OCI-M2 (cell line): ENCODE measurements at regions not wholly inside any gene's neighbourhood (a gene's known extent, or its start where the extent isn't known, plus 50 kb on each side); places are given as distances from the start of the nearest gene placed in this dataset.

Experiments used
- DNase-seq: peaks from one replicate; lab custom pipeline; 2025; ENCODE audit not compliant: unreplicated experiment; lab: John Stamatoyannopoulos, UW

GRCh38 chr5:168186289-168187074 is 105.0 kb upstream of the WWC1 start:
- no peak for DNase-seq

- DNase-seq, result no peak
Measured at GRCh38 chr5:168187614-168188013, 103.8 kb upstream of the WWC1 start.

GRCh38 chr5:168188182-168188581 is 103.3 kb upstream of the WWC1 start:
- no peak for DNase-seq

DNA sequence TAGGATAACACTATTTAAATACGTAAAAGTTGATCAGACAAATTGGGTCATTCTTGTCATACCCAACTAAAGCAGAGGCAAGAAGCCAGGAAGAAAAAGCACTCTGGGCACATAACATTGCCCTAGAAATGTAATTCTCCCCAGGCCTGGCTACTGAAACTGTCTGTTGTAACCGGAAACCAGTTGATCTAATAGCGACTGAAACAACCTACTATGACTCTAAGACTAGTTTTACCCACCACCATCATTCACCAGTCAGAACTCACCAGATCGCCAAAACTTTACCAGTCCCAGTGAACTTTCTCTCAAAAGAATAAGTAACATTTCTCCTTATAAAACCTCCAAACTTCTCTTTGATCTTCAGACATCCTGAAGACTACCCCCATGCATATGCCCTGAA is 99.3 kb upstream of the WWC1 start:
- DNase-seq, result no peak

GRCh38 chr5:168193493-168194250 is 97.8 kb upstream of the WWC1 start:
- no peak for DNase-seq

- DNase-seq, result no peak
Measured at GRCh38 chr5:168195110-168195509, 96.3 kb upstream of the WWC1 start.

GRCh38 chr5:168198359-168198758 is 93.1 kb upstream of the WWC1 start:
- DNase-seq, result no peak

DNA sequence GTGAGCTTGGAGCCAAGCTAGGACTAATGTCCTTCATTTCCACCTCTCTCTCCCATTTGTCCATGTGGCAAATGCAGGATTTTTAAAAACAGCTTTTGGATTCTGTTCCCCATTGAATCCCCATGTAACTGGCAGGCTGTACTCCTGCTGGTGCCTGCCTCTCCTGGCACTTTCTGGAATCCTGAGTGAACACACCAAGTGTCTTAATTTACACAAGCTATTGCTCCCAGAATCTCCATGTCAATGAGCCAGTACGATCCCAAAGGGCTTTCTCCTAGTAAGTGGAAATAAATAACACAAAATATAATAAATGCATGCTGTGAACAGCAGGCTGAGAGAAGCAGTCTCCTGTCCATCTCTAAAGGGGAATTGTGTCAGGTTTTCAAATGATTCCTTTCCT is 88.4 kb upstream of the WWC1 start:
- DNase-seq, result no peak

GRCh38 chr5:168204165-168204564 is 87.3 kb upstream of the WWC1 start:
- no peak for DNase-seq

DNA sequence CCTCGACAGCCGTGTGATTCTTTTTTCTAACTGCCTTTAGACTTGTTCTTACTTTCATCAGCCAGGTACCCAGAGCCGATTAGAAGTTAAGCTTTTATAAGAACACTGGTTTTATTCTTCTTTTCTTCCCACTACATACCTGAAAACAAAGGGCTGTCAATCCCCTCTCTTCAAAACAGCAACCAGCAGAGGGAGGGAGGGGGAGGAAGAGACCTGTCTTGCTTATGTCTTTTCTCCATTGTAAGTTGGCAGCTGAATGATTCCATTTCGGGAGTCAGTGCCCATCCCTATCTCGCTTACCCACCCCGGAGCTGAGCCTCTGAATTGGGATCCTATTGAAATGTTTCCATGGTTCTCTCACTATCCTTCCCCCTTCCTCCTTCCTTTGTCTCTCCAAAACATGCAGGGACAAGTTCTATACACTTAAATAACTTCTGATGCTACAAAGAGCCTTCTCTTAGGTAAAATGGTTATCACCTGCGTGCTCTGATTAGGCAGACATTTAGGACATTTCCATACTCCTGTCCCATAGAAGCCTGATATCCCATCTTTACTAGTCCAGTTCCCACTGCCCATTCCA is 83.9 kb upstream of the WWC1 start:
- DNase-seq, result no peak

- no peak for DNase-seq
Measured at GRCh38 chr5:168209244-168209995, 82.0 kb upstream of the WWC1 start.

GRCh38 chr5:168209997-168210396 is 81.4 kb upstream of the WWC1 start:
- no peak for DNase-seq

DNA sequence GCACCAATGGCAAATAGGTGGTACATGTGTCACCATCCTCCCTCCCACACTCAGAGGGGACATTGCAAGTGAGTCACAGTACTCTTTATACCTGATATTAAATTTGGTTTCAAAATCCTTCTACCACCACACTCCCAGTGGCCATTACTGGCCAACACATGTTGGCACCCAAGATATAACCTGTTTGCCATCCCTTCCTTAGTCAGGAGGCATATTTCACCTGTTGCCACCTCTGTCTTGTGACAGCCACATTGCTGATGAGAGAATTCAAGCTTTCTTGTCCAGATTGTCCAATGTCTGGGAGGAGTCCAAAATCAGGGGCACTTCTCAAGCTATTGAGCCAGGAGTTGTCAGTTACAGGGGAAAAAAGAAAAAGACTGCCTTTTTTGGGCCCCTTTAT is 80.2 kb upstream of the WWC1 start:
- no peak for DNase-seq

DNA sequence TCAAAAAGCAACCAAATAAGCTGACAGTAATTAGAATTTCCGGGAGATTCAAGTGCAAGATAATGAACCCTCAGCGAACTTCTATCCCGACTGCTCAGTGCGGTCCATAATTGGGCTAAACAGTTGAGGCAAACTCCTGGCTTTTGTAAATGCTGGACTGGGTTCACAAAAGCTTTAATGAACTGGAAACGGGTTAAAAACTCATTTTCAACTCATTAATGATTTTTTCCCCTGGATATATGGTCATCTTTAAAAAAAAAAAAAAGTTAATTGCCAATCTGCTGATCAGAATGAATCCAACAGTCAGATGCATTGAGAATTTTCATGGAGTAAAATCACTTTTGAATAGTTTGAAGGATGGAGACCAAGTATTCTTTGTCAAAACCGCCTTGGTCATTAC is 79.5 kb upstream of the WWC1 start:
- no peak for DNase-seq

GRCh38 chr5:168214071-168214470 is 77.4 kb upstream of the WWC1 start:
- DNase-seq, result no peak

GRCh38 chr5:168214886-168215285 is 76.6 kb upstream of the WWC1 start:
- no peak for DNase-seq

GRCh38 chr5:168215646-168216045 is 75.8 kb upstream of the WWC1 start:
- DNase-seq, result no peak

GRCh38 chr5:168216989-168217388 is 74.5 kb upstream of the WWC1 start:
- DNase-seq, result no peak

GRCh38 chr5:168217497-168217896 is 73.9 kb upstream of the WWC1 start:
- no peak for DNase-seq

GRCh38 chr5:168218746-168219145 is 72.7 kb upstream of the WWC1 start:
- DNase-seq, result no peak
